ENCODE measurements at regions not wholly inside any gene's neighbourhood (a gene's known extent, or its start where the extent isn't known, plus 50 kb on each side); places are given as distances from the start of the nearest gene placed in this dataset.
A peak's percentile ranks its signal among the peaks of the same experiment; 100 is the strongest.

DNA sequence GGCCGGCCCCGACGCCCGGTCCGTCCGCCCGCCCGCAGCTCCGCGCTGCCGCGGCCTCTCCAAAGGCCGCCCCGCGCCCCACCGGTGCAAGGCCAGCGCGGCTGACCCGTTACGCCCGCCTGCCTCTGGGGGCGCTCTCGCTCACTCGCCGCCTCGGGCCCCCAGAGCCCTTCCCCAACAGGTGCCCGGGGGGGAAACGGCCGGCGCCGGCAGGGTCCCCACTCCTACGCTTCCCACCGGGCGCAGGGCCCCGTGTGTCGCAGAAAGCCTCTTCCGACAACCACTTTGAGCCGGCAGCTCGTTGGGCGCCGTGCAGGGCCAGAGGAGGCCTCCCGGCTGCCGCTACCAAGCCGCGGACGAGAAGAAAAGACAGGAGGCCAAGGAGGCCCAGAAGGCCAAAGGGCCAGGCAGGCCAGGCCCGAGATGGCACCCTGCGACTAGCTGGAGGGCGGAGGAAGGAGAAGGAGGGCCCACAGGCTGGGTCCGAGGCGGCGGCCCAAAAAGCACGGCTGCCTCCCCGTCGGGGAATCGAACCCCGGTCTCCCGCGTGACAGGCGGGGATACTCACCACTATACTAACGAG, 64.9 kb upstream of the FCGR2A start (continued):
- TF ChIP-seq ZNF548 (tag by site-specific recombination; IDR thresholded peaks at IDR 0.05) (no peak), SCRT2 (tag by site-specific recombination; IDR thresholded peaks at IDR 0.05) (peak; percentile 100), GLI2 (tag by site-specific recombination; IDR thresholded peaks at IDR 0.05; ENCODE audit: borderline replicate concordance, low read depth) (0 out of 2 replicates have a peak, but pooled peaks have one; percentile 16), ZNF514 (tag by site-specific recombination; IDR thresholded peaks at IDR 0.05) (no peak), ZNF530 (tag by site-specific recombination; IDR thresholded peaks at IDR 0.05; ENCODE audit: low read depth) (no peak), KLF9 (tag by site-specific recombination; IDR thresholded peaks at IDR 0.05; ENCODE audit: low read depth) (peak; percentile 46; the same call in 1 of the 2 replicates), ZNF544 (tag by site-specific recombination; IDR thresholded peaks at IDR 0.05) (no peak), ZFP41 (tag by site-specific recombination; IDR thresholded peaks at IDR 0.05; ENCODE audit: borderline replicate concordance) (no peak), ZNF510 (tag by site-specific recombination; IDR thresholded peaks at IDR 0.05; ENCODE audit: insufficient replicate concordance) (no peak), ZBTB8A (tag by site-specific recombination; IDR thresholded peaks at IDR 0.05) (peak; percentile 98), ZNF585B (tag by site-specific recombination; IDR thresholded peaks at IDR 0.05) (no peak), ZNF76 (tag by site-specific recombination; IDR thresholded peaks at IDR 0.05; ENCODE audit: borderline replicate concordance, low read depth) (peak; percentile 76), ZNF335 (tag by site-specific recombination; conservative IDR thresholded peaks at IDR 0.05) (peak; percentile 91), MZF1 (tag by site-specific recombination; IDR thresholded peaks at IDR 0.05; ENCODE audit: borderline replicate concordance) (no peak; the same call in 1 of the 2 replicates), ZNF311 (tag by site-specific recombination; IDR thresholded peaks at IDR 0.05; ENCODE audit: borderline replicate concordance) (no peak), ZBTB21 (tag by site-specific recombination; IDR thresholded peaks at IDR 0.05) (no peak), ZNF302 (tag by site-specific recombination; IDR thresholded peaks at IDR 0.05; ENCODE audit: low read depth) (no peak), ZNF558 (tag by site-specific recombination; IDR thresholded peaks at IDR 0.05) (no peak), ZNF114 (tag by site-specific recombination; IDR thresholded peaks at IDR 0.05) (no peak), ZNF830 (tag by site-specific recombination; IDR thresholded peaks at IDR 0.05; ENCODE audit: low read depth) (no peak), ZNF624 (tag by site-specific recombination; IDR thresholded peaks at IDR 0.05) (no peak), WT1 (tag by site-specific recombination; IDR thresholded peaks at IDR 0.05) (no peak), ZNF121 (tag by site-specific recombination; IDR thresholded peaks at IDR 0.05) (peak; percentile 80; the same call in 1 of the 2 replicates), ZNF324 (tag by site-specific recombination; IDR thresholded peaks at IDR 0.05) (peak; percentile 67; the same call in 1 of the 2 replicates), ZBTB1 (tag by site-specific recombination; IDR thresholded peaks at IDR 0.05) (no peak; the same call in 1 of the 2 replicates), ZNF274 (IDR thresholded peaks at IDR 0.05; ENCODE audit: low read length) (no peak), ZNF274 (tag by site-specific recombination; IDR thresholded peaks at IDR 0.05; ENCODE audit: borderline replicate concordance) (no peak)
- TF ChIP-seq, protein P1, sequence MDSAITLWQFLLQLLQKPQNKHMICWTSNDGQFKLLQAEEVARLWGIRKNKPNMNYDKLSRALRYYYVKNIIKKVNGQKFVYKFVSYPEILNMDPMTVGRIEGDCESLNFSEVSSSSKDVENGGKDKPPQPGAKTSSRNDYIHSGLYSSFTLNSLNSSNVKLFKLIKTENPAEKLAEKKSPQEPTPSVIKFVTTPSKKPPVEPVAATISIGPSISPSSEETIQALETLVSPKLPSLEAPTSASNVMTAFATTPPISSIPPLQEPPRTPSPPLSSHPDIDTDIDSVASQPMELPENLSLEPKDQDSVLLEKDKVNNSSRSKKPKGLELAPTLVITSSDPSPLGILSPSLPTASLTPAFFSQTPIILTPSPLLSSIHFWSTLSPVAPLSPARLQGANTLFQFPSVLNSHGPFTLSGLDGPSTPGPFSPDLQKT (IDR thresholded peaks at IDR 0.05; ENCODE audit: borderline replicate concordance, low read depth, low read length), result no peak
- TF ChIP-seq, protein P2, sequence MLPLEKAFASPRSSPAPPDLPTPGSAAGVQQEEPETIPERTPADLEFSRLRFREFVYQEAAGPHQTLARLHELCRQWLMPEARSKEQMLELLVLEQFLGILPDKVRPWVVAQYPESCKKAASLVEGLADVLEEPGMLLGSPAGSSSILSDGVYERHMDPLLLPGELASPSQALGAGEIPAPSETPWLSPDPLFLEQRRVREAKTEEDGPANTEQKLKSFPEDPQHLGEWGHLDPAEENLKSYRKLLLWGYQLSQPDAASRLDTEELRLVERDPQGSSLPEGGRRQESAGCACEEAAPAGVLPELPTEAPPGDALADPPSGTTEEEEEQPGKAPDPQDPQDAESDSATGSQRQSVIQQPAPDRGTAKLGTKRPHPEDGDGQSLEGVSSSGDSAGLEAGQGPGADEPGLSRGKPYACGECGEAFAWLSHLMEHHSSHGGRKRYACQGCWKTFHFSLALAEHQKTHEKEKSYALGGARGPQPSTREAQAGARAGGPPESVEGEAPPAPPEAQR (tag by site-specific recombination; IDR thresholded peaks at IDR 0.05), result no peak
- TF ChIP-seq, protein P3, sequence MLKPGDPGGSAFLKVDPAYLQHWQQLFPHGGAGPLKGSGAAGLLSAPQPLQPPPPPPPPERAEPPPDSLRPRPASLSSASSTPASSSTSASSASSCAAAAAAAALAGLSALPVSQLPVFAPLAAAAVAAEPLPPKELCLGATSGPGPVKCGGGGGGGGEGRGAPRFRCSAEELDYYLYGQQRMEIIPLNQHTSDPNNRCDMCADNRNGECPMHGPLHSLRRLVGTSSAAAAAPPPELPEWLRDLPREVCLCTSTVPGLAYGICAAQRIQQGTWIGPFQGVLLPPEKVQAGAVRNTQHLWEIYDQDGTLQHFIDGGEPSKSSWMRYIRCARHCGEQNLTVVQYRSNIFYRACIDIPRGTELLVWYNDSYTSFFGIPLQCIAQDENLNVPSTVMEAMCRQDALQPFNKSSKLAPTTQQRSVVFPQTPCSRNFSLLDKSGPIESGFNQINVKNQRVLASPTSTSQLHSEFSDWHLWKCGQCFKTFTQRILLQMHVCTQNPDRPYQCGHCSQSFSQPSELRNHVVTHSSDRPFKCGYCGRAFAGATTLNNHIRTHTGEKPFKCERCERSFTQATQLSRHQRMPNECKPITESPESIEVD (tag by site-specific recombination; IDR thresholded peaks at IDR 0.05), result no peak; the same call in 1 of the 2 replicates
- TF ChIP-seq, protein P4, sequence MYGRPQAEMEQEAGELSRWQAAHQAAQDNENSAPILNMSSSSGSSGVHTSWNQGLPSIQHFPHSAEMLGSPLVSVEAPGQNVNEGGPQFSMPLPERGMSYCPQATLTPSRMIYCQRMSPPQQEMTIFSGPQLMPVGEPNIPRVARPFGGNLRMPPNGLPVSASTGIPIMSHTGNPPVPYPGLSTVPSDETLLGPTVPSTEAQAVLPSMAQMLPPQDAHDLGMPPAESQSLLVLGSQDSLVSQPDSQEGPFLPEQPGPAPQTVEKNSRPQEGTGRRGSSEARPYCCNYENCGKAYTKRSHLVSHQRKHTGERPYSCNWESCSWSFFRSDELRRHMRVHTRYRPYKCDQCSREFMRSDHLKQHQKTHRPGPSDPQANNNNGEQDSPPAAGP (tag by site-specific recombination; IDR thresholded peaks at IDR 0.05), result peak; percentile 74
- TF ChIP-seq, protein P5, sequence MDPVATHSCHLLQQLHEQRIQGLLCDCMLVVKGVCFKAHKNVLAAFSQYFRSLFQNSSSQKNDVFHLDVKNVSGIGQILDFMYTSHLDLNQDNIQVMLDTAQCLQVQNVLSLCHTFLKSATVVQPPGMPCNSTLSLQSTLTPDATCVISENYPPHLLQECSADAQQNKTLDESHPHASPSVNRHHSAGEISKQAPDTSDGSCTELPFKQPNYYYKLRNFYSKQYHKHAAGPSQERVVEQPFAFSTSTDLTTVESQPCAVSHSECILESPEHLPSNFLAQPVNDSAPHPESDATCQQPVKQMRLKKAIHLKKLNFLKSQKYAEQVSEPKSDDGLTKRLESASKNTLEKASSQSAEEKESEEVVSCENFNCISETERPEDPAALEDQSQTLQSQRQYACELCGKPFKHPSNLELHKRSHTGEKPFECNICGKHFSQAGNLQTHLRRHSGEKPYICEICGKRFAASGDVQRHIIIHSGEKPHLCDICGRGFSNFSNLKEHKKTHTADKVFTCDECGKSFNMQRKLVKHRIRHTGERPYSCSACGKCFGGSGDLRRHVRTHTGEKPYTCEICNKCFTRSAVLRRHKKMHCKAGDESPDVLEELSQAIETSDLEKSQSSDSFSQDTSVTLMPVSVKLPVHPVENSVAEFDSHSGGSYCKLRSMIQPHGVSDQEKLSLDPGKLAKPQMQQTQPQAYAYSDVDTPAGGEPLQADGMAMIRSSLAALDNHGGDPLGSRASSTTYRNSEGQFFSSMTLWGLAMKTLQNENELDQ (tag by site-specific recombination; IDR thresholded peaks at IDR 0.05; ENCODE audit: low read depth), result no peak

Data from HEK293 (cell line).